Endodermal cell (in vitro differentiated cells): ENCODE measurements at regions not wholly inside any gene's neighbourhood (a gene's known extent, or its start where the extent isn't known, plus 50 kb on each side); places are given as distances from the start of the nearest gene placed in this dataset.

ENCODE experiments used
- DNase-seq: peaks from one replicate; pipeline ENCODE4 v3.0.0-alpha.2; 2017
- H3K27ac ChIP-seq: 2 replicates; pipeline ENCODE4 v1.5.1; 2013; ENCODE audit warnings: mild to moderate bottlenecking, low read depth, low read length, moderate library complexity
- H3K27me3 ChIP-seq: 2 replicates; pipeline ENCODE4 v1.6.1; 2013; ENCODE audit warnings: mild to moderate bottlenecking, low read length, moderate library complexity; ENCODE audit not compliant: insufficient read depth, control insufficient read depth, poor library complexity, severe bottlenecking
- H3K36me3 ChIP-seq: 2 replicates; pipeline ENCODE4 v1.7.0; 2013; ENCODE audit warnings: mild to moderate bottlenecking, low read length, moderate library complexity; ENCODE audit not compliant: control insufficient read depth, insufficient read depth
- H3K4me1 ChIP-seq: one replicate; pipeline ENCODE4 v1.7.0; 2013; ENCODE audit warnings: low read length; ENCODE audit not compliant: control insufficient read depth, insufficient read depth
- H3K4me3 ChIP-seq: 2 replicates; pipeline ENCODE4 v1.5.1; 2013; ENCODE audit warnings: mild to moderate bottlenecking, low read length, moderate library complexity
- H3K9ac ChIP-seq: 2 replicates; pipeline ENCODE4 v1.6.1; 2013; ENCODE audit warnings: mild to moderate bottlenecking, low read length, moderate library complexity; ENCODE audit not compliant: poor library complexity, severe bottlenecking; ENCODE audit errors: extremely low read depth
- H3K9me3 ChIP-seq: 2 replicates; pipeline ENCODE4 v1.6.1; 2013; ENCODE audit warnings: mild to moderate bottlenecking, low read length, moderate library complexity; ENCODE audit not compliant: control insufficient read depth
- H3K27ac Mint-ChIP-seq: 2 replicates; pipeline ENCODE4 v1.8.0; 2020; ENCODE audit warnings: mixed read lengths
- H3K27me3 Mint-ChIP-seq: 2 replicates; pipeline ENCODE4 v1.8.0; 2021; ENCODE audit warnings: mild to moderate bottlenecking, mixed read lengths; ENCODE audit not compliant: insufficient read depth
- H3K36me3 Mint-ChIP-seq: 2 replicates; pipeline ENCODE4 v1.8.0; 2020; ENCODE audit warnings: low read depth, mixed read lengths
- H3K4me1 Mint-ChIP-seq: 2 replicates; pipeline ENCODE4 v1.8.0; 2020; ENCODE audit warnings: mixed read lengths
- H3K4me3 Mint-ChIP-seq: 2 replicates; pipeline ENCODE4 v1.8.0; 2020; ENCODE audit warnings: mild to moderate bottlenecking, moderate library complexity, mixed read lengths
- H3K9me3 Mint-ChIP-seq: 2 replicates; pipeline ENCODE4 v1.8.0; 2020; ENCODE audit warnings: mild to moderate bottlenecking, mixed read lengths
- WGBS, 2 experiments: methylation state at CpG; one replicate each; pipeline versions ENCODE4 v1.1.5 to v1.1.7; 2013; ENCODE audit warnings: missing lambda C conversion rate in 2 of 2, mixed read lengths in 1 of 2; ENCODE audit not compliant: insufficient coverage in 1 of 2, insufficient read length in 1 of 2; 5-methylcytosine and 5-hydroxymethylcytosine counted together
- TF ChIP-seq, protein P1 (sequence below): fragments of 200-600 bp; sonication (generic); conservative IDR thresholded peaks from 2 replicates; pipeline ENCODE4 v1.5.0; 2021; ENCODE audit warnings: antibody characterized with exemption, mild to moderate bottlenecking

DNA sequence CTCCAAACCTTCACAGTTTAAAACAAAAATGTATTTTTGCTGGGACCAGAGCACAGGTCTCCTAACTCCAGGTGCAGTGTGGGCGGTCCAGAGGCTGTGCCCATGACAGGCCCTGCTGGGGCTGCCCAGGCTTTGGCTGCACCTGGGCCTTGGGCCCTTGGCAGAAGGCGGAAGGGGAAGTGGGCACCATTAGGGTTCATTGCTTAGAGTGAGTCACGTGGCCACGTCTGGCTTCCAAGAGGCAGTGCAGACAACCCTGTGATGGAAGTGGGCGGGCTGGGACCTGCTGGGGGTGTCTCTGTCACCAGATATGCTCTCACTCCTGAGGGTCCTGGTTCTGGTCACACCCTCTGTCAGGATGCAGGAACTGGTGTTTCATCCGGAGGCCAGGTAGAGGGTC is 302.2 kb downstream of the QKI start:
- 71 to 73% methylated on average over 5 to 6 of the region's 6 CpGs for WGBS, 2 experiments
- H3K36me3 Mint-ChIP-seq = no peaks in the 10 kb centered on the region
- H3K27me3 Mint-ChIP-seq = peaks cover 10% of the 10 kb centered on the region

DNA sequence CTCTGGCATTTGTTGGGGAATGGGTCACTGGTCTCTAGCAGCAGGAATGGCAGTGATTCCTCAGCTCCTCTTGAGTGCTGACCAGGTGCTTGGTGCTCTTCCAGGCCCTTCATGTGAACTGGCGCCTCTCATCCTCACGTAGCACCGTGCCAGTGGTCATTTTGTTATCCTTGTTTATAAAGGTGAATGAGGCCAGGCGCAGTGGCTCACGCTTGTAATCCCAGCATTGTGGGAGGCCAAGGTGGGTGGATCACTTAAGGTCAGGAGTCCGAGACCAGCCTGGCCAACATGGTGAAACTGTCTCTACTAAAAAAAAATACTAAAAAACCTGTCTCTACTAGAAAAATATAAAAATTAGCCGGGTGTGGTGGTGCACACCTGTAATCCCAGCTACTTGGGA is 301.3 kb downstream of the QKI start:
- Histone ChIP-seq H3K27ac (no peak overlapping the region), H3K27me3 (no peaks in the 10 kb centered on the region), H3K9me3 (no peaks in the 10 kb centered on the region), H3K36me3 (no peaks in the 10 kb centered on the region), H3K4me1 (no peaks in the 10 kb centered on the region), H3K9ac (no peak overlapping the region), H3K4me3 (no peak overlapping the region)
- no peaks in the 10 kb centered on the region for H3K9me3 Mint-ChIP-seq
- TF ChIP-seq, protein P1, sequence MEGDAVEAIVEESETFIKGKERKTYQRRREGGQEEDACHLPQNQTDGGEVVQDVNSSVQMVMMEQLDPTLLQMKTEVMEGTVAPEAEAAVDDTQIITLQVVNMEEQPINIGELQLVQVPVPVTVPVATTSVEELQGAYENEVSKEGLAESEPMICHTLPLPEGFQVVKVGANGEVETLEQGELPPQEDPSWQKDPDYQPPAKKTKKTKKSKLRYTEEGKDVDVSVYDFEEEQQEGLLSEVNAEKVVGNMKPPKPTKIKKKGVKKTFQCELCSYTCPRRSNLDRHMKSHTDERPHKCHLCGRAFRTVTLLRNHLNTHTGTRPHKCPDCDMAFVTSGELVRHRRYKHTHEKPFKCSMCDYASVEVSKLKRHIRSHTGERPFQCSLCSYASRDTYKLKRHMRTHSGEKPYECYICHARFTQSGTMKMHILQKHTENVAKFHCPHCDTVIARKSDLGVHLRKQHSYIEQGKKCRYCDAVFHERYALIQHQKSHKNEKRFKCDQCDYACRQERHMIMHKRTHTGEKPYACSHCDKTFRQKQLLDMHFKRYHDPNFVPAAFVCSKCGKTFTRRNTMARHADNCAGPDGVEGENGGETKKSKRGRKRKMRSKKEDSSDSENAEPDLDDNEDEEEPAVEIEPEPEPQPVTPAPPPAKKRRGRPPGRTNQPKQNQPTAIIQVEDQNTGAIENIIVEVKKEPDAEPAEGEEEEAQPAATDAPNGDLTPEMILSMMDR = no peak
- H3K27ac Mint-ChIP-seq = no peak overlapping the region
- H3K4me1 Mint-ChIP-seq = no peaks in the 10 kb centered on the region
- WGBS, 2 experiments = 93 to 97% methylated on average over 7 of the region's 7 CpGs
- peaks cover 16% of the 10 kb centered on the region for H3K27me3 Mint-ChIP-seq
- DNase-seq = no peak
- no peak overlapping the region for H3K4me3 Mint-ChIP-seq
- no peaks in the 10 kb centered on the region for H3K36me3 Mint-ChIP-seq

More for the DNA sequence above, 302.2 kb downstream of the QKI start:
- DNase-seq = no peak
- H3K36me3 ChIP-seq = no peaks in the 10 kb centered on the region
- Mint-ChIP-seq H3K4me3 (no peak overlapping the region), H3K4me1 (no peaks in the 10 kb centered on the region), H3K27ac (no peak overlapping the region), H3K9me3 (no peaks in the 10 kb centered on the region)
- no peaks in the 10 kb centered on the region for H3K9me3 ChIP-seq
- no peaks in the 10 kb centered on the region for H3K4me1 ChIP-seq
- H3K4me3 ChIP-seq = no peak overlapping the region
- no peak overlapping the region for H3K9ac ChIP-seq
- H3K27me3 ChIP-seq = no peaks in the 10 kb centered on the region
- no peak overlapping the region for H3K27ac ChIP-seq
- TF ChIP-seq, protein P1 = no peak

DNA sequence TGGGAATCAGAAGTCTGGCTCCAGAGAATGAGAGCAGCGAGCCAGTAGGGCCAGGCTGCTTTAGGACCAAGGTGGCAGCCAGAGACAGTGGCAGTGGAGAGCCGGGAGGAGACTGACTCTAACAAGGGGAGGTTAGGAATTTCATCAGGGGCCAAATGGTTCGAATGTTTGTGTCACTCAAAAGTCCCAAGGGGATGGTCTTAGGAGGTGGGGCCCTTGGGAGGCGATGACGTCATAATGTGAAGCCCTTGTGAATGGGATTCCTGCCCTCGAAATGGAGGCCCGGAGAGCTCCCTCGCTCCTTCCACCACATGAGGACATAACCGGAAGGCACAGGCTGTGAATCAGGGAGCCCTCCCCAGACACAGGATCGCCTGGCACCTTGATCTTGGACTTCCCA is 299.7 kb downstream of the QKI start:
- no peaks in the 10 kb centered on the region for H3K36me3 ChIP-seq
- no peaks in the 10 kb centered on the region for H3K4me1 ChIP-seq
- no peak overlapping the region for H3K27ac ChIP-seq
- TF ChIP-seq, protein P1 = no peak
- no peaks in the 10 kb centered on the region for H3K27me3 ChIP-seq
- no peak overlapping the region for H3K4me3 Mint-ChIP-seq
- H3K27me3 Mint-ChIP-seq = peaks cover 16% of the 10 kb centered on the region
- no peaks in the 10 kb centered on the region for H3K4me1 Mint-ChIP-seq
- no peaks in the 10 kb centered on the region for H3K36me3 Mint-ChIP-seq
- 86 to 94% methylated on average over 7 to 10 of the region's 10 CpGs for WGBS, 2 experiments
- H3K9me3 Mint-ChIP-seq = no peaks in the 10 kb centered on the region
- H3K27ac Mint-ChIP-seq = peak overlapping the region; percentile 70
- DNase-seq = no peak
- H3K9ac ChIP-seq = no peak overlapping the region
- H3K9me3 ChIP-seq = no peaks in the 10 kb centered on the region
- H3K4me3 ChIP-seq = no peak overlapping the region
